KMS-11 (cell line): ENCODE measurements at regions not wholly inside any gene's neighbourhood (a gene's known extent, or its start where the extent isn't known, plus 50 kb on each side); places are given as distances from the start of the nearest gene placed in this dataset.
"Not testable (repeated sequence)": the region's sequence is repeated elsewhere in the genome, so short reads cannot be mapped to it uniquely, and the experiment has no call there.

Experiments used
- H2AFZ ChIP-seq: fragments of 200-600 bp; sonication (generic); 2 replicates; pipeline ENCODE4 v1.6.1; 2016; ENCODE audit warnings: antibody characterized with exemption, mixed run types, low read depth
- H3K27ac ChIP-seq: fragments of 200-600 bp; sonication (generic); 2 replicates; pipeline ENCODE4 v1.6.1; 2016; ENCODE audit warnings: mild to moderate bottlenecking, mixed run types
- H3K27me3 ChIP-seq: fragments of 200-600 bp; sonication (generic); 2 replicates; pipeline ENCODE4 v1.6.1; 2017; ENCODE audit warnings: mild to moderate bottlenecking, low read depth, mixed run types, moderate library complexity; ENCODE audit not compliant: insufficient read depth
- H3K36me3 ChIP-seq: fragments of 200-600 bp; sonication (generic); 2 replicates; pipeline ENCODE4 v1.6.1; 2017; ENCODE audit warnings: mild to moderate bottlenecking, mixed run types; ENCODE audit not compliant: insufficient read depth
- H3K4me1 ChIP-seq: fragments of 200-600 bp; sonication (generic); 2 replicates; pipeline ENCODE4 v1.6.1; 2016; ENCODE audit warnings: mild to moderate bottlenecking, low read depth, mixed run types; ENCODE audit not compliant: poor library complexity, severe bottlenecking
- H3K4me2 ChIP-seq: fragments of 200-600 bp; sonication (generic); 2 replicates; pipeline ENCODE4 v1.7.0; 2016; ENCODE audit warnings: mild to moderate bottlenecking, mixed run types
- H3K4me3 ChIP-seq: fragments of 200-600 bp; sonication (generic); IDR thresholded peaks from 2 replicates; pipeline ENCODE4 v1.6.1; 2017; ENCODE audit warnings: low read depth, low read length, mixed read lengths; ENCODE audit not compliant: insufficient read depth
- H3K79me2 ChIP-seq: fragments of 200-600 bp; sonication (generic); 2 replicates; pipeline ENCODE4 v1.6.1; 2016; ENCODE audit warnings: low read depth, mixed run types; ENCODE audit not compliant: insufficient read depth
- H3K9ac ChIP-seq: fragments of 200-600 bp; sonication (generic); 2 replicates; pipeline ENCODE4 v1.6.1; 2016; ENCODE audit warnings: mild to moderate bottlenecking, mixed run types
- H4K20me1 ChIP-seq: fragments of 200-600 bp; sonication (generic); 2 replicates; pipeline ENCODE4 v1.6.1; 2016; ENCODE audit warnings: mild to moderate bottlenecking, mixed run types; ENCODE audit not compliant: insufficient read depth
- CTCF ChIP-seq: fragments of 200-600 bp; sonication (generic); conservative IDR thresholded peaks from 2 replicates; pipeline ENCODE4 v1.6.1; 2017; ENCODE audit warnings: low read depth, mild to moderate bottlenecking, antibody characterized with exemption, low read length, moderate library complexity, mixed read lengths

- no peaks in the 10 kb centered on the region for H3K79me2 ChIP-seq
- no peak overlapping the region for H3K4me2 ChIP-seq
- no peak overlapping the region for H3K9ac ChIP-seq
- H4K20me1 ChIP-seq: no peaks in the 10 kb centered on the region
- no peak for TF ChIP-seq CTCF
- H3K4me1 ChIP-seq: no peaks in the 10 kb centered on the region
- no peaks in the 10 kb centered on the region for H3K27me3 ChIP-seq
- no peak overlapping the region for H2AFZ ChIP-seq
- H3K4me3 ChIP-seq: no peak overlapping the region
- H3K36me3 ChIP-seq: no peaks in the 10 kb centered on the region
- no peak overlapping the region for H3K27ac ChIP-seq
These were observed 796.2 kb downstream of the KCNJ3 start for GRCh38 chr2:155494744-155495143.

- no peak for TF ChIP-seq CTCF
- no peaks in the 10 kb centered on the region for H4K20me1 ChIP-seq
These were observed 786.8 kb downstream of the KCNJ3 start for GRCh38 chr2:155485141-155485842.

GRCh38 chr2:155481141-155481540 lies 782.6 kb downstream of the KCNJ3 start:
- H3K27ac ChIP-seq: no peak overlapping the region
- no peak for TF ChIP-seq CTCF
- H3K4me3 ChIP-seq: no peak overlapping the region
- no peaks in the 10 kb centered on the region for H4K20me1 ChIP-seq
- no peak overlapping the region for H3K9ac ChIP-seq
- H2AFZ ChIP-seq: no peak overlapping the region
- H3K79me2 ChIP-seq: no peaks in the 10 kb centered on the region
- no peaks in the 10 kb centered on the region for H3K27me3 ChIP-seq
- no peak overlapping the region for H3K4me2 ChIP-seq
- no peaks in the 10 kb centered on the region for H3K4me1 ChIP-seq
- no peaks in the 10 kb centered on the region for H3K36me3 ChIP-seq

More at GRCh38 chr2:155485141-155485842, 786.8 kb downstream of the KCNJ3 start:
- Histone ChIP-seq H2AFZ (no peak overlapping the region), H3K4me2 (no peak overlapping the region), H3K4me3 (no peak overlapping the region), H3K9ac (no peak overlapping the region), H3K4me1 (no peaks in the 10 kb centered on the region), H3K27me3 (no peaks in the 10 kb centered on the region), H3K27ac (no peak overlapping the region), H3K79me2 (no peaks in the 10 kb centered on the region), H3K36me3 (no peaks in the 10 kb centered on the region)

- not testable (repeated sequence) for H3K4me1 ChIP-seq, H3K36me3 ChIP-seq, H3K9ac ChIP-seq, H3K4me2 ChIP-seq, H3K27me3 ChIP-seq, H3K27ac ChIP-seq, H3K79me2 ChIP-seq, H4K20me1 ChIP-seq, H3K4me3 ChIP-seq
- peak overlapping the region; percentile 16; the same call in 1 of the 2 replicates for H2AFZ ChIP-seq
These were observed 773.5 kb downstream of the KCNJ3 start for GRCh38 chr2:155472018-155472417.

- H3K4me2 ChIP-seq: no peak overlapping the region
- no peak overlapping the region for H2AFZ ChIP-seq
- H3K79me2 ChIP-seq: no peaks in the 10 kb centered on the region
- H4K20me1 ChIP-seq: no peaks in the 10 kb centered on the region
- no peak overlapping the region for H3K4me3 ChIP-seq
- H3K27me3 ChIP-seq: no peaks in the 10 kb centered on the region
- no peak for TF ChIP-seq CTCF
- no peak overlapping the region for H3K9ac ChIP-seq
- H3K36me3 ChIP-seq: no peaks in the 10 kb centered on the region
- no peaks in the 10 kb centered on the region for H3K4me1 ChIP-seq
- no peak overlapping the region for H3K27ac ChIP-seq
These were observed 757.7 kb downstream of the KCNJ3 start for GRCh38 chr2:155456222-155456621.
